Subcutaneous abdominal adipose tissue (tissue), 5 donors: ENCODE measurements at regions not wholly inside any gene's neighbourhood (a gene's known extent, or its start where the extent isn't known, plus 50 kb on each side); places are given as distances from the start of the nearest gene placed in this dataset.
"Not testable (repeated sequence)": the region's sequence is repeated elsewhere in the genome, so short reads cannot be mapped to it uniquely, and the experiment has no call there.

Experiments
- H3K27ac ChIP-seq: one replicate; pipeline ENCODE4 v1.7.0; 2013; ENCODE audit warnings: low read depth, mild to moderate bottlenecking, inconsistent platforms, low read length, moderate library complexity
- H3K27me3 ChIP-seq, 5 donors: one replicate each; pipeline ENCODE4 v1.7.0; 2013; ENCODE audit warnings: low read length in 5 of 5, inconsistent platforms in 1 of 5; ENCODE audit not compliant: control insufficient read depth in 5 of 5, insufficient read depth in 4 of 5
- H3K36me3 ChIP-seq, 5 donors: one replicate each; pipeline ENCODE4 v1.7.0; 2013; ENCODE audit warnings: low read length in 5 of 5; ENCODE audit not compliant: control insufficient read depth in 5 of 5, insufficient read depth in 5 of 5
- H3K4me1 ChIP-seq, 5 donors: one replicate each; pipeline ENCODE4 v1.7.0; 2013; ENCODE audit warnings: low read length in 5 of 5, mild to moderate bottlenecking in 3 of 5, moderate library complexity in 1 of 5; ENCODE audit not compliant: control insufficient read depth in 5 of 5, insufficient read depth in 5 of 5
- H3K4me3 ChIP-seq, 5 donors: one replicate each; pipeline ENCODE4 v1.7.0; 2013; ENCODE audit warnings: low read length in 5 of 5, low read depth in 1 of 5
- H3K9ac ChIP-seq, 5 donors: one replicate each; pipeline ENCODE4 v1.7.0; 2013; ENCODE audit warnings: low read length in 5 of 5, mild to moderate bottlenecking in 4 of 5, moderate library complexity in 3 of 5
- H3K9me3 ChIP-seq, 5 donors: one replicate each; pipeline ENCODE4 v1.7.0; 2013; ENCODE audit warnings: low read length in 5 of 5; ENCODE audit not compliant: control insufficient read depth in 5 of 5
- donor health status: healthy.
- donor health status: healthy.
- donor health status: healthy.
- donor health status: healthy.
- donor health status: healthy.

DNA sequence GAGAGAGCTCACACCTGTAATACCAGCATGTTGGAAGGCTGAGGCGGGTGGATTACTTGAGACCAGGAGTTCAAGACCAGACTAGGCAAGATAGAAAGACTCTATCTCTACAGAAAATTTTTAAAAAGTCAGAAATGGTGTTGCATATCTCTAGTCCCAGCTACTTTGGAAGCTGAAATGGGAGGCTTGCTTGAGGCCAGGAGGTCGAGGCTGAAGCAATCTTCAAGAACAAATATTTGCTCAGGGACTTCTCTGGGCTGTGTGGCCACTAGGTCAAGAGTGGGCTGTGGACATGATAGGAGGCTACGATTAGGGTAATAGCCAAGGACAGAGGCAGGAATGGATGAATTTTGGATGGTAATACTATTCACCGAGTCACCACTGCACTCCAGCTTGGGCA is 135.8 kb upstream of the PEG3 start:
- H3K9ac ChIP-seq = no peak overlapping the region
- peaks cover 0 to 13% (median 0%) of the 10 kb centered on the region in 5 donors for H3K9me3 ChIP-seq
- no peak overlapping the region for H3K27ac ChIP-seq
- H3K36me3 ChIP-seq = no peaks in the 10 kb centered on the region
- peaks cover 0 to 33% (median 17%) of the 10 kb centered on the region in 5 donors for H3K4me1 ChIP-seq
- no peak overlapping the region for H3K4me3 ChIP-seq
- peaks cover 0 to 6% (median 0%) of the 10 kb centered on the region in 5 donors for H3K27me3 ChIP-seq

DNA sequence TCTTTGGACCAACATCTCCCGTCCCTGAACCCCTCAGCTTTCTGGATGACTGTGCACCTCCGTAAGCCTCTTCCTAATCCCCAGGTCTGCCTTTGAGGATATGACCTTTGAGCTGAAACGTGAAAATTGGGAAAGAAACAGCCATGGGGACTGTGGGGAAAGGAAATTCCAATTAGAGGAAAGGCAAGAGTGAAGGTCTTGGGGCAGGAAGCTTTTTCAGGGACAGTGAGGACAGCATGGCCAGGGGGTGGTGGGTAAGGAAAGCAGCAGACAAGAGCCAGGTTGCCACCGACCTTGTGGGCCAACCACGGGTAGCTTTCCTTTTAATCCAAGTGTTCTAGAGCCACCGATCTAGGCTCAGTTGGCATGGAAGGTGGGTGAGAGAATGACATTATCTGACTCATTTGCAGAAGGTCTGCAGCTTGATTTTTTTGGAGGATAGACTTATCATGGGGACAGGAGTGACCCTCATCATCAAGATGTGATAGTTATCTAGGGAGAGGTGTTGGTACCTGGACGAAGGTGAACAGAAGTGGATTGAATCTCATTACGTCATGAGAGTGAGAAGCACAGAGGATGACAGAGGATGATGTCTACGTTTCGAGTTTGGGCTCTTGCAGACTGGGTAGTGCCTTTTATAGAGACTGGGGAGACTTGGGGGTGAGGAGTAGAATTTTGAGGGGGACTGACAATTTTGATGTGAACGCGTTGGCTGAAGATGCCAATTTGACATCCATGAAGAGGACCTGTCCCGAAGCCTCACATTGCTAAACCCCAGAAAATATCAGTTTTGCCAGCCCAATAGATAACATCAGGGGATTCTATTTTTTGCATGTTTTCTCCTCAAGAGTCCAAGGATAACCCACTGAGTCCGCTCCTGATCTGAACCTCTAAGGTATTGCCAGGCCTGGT is 136.7 kb upstream of the PEG3 start:
- Histone ChIP-seq H3K4me1 (peaks cover 0 to 33% (median 17%) of the 10 kb centered on the region in 5 donors), H3K27ac (no peak overlapping the region), H3K36me3 (no peaks in the 10 kb centered on the region), H3K4me3 (no peak overlapping the region), H3K27me3 (peaks cover 0 to 6% (median 0%) of the 10 kb centered on the region in 5 donors), H3K9me3 (peaks cover 0 to 13% (median 0%) of the 10 kb centered on the region in 5 donors), H3K9ac (no peak overlapping the region)

DNA sequence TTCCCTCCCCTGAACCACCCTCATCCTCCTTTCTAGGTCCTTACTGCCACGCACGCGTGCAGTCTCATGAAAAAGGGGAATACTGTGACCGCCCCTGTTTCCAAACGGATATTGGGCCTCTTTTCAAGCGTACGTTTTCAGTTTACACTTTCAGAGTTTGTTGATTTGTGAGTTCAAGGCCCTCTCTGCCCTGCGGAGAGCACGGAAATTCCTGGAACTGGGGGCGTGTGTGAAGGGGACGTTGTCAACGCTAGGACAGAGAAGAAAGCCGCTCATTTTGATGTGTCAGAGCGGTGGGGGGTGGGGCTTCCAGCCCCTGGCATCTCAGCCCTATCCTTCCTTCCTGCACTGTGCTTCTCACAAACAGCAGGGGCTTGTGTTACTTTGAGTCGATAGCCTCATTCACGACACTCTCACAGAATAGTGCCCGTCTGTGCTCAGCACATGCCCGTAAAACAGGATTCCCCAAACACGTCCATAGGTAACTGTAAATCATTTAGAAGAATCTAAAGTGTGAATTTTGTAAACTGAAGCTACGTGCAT is 137.6 kb upstream of the PEG3 start:
- Histone ChIP-seq H3K27ac (no peak overlapping the region), H3K4me1 (peaks cover 0 to 33% (median 17%) of the 10 kb centered on the region in 5 donors), H3K9ac (no peak overlapping the region), H3K4me3 (no peak overlapping the region), H3K27me3 (peaks cover 0 to 6% (median 0%) of the 10 kb centered on the region in 5 donors), H3K36me3 (no peaks in the 10 kb centered on the region), H3K9me3 (peaks cover 0 to 13% (median 0%) of the 10 kb centered on the region in 5 donors)

DNA sequence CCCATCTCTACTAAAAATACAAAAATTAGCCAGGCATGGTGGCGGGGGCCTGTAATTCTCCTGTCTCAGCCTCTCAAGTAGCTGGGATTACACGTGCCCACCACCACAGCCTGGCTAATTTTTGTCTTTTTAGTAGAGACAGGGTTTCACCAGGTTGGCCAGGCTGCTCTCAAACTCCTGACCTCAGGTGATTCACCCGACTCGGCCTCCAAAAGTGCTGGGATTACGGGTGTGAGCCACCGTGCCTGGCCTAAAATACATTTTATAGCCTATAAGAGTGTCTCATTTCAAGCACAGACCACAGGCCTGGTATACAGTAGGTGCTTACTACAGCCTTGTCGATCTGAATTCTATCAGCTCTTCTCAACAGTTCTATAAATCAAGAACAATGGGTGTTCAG is 139.5 kb upstream of the USP29 start:
- H3K27me3 ChIP-seq, H3K27ac ChIP-seq, H3K4me3 ChIP-seq, H3K9ac ChIP-seq, H3K36me3 ChIP-seq: not testable (repeated sequence)
- H3K4me1 ChIP-seq = peaks cover 0 to 14% (median 2%) of the 10 kb centered on the region in 5 donors
- H3K9me3 ChIP-seq = peaks cover 0 to 26% (median 7%) of the 10 kb centered on the region in 5 donors

DNA sequence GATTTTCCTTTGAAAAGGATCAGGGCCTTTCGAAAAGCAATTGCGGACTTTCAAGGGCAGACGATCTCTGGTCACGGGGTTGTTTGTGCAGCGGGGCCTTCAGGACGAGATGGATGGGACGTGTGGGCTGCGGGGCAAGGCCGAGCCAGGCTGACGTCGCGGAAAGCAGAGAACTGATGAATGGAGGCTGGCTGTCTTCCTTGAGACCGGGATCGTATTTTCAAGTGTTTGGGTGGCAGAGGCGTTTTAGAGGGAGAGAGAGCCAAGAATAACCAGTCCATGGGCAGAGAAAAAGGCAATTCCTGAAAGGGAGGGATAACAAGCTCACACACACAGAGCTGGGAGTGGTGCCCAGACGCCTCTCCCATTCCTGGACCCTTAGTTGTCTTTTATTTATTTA is 138.9 kb upstream of the USP29 start:
- H3K9me3 ChIP-seq = peaks cover 0 to 31% (median 11%) of the 10 kb centered on the region in 5 donors
- no peaks in the 10 kb centered on the region for H3K27me3 ChIP-seq
- no peaks in the 10 kb centered on the region for H3K36me3 ChIP-seq
- peaks cover 0 to 12% (median 0%) of the 10 kb centered on the region in 5 donors for H3K4me1 ChIP-seq
- no peak overlapping the region for H3K9ac ChIP-seq
- H3K27ac ChIP-seq = no peak overlapping the region
- H3K4me3 ChIP-seq = no peak overlapping the region

DNA sequence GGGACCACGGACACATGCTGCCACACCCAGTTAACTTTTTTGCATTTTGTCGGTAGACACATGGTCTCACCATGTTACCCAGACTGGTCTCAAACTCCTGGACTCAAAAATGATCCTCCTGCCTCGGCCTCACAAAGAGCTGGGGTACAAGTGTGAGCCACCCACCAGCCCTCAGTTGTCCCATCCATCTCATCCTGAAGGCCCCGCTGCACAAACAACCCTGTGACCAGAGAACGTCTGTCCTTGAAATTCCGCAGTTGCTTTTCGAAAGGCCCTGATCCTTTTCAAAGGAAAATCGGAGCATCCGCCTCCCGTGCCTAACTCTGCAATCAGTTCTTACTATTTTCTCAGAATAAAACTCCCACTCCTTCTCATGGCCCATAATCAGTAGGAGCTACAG is 138.3 kb upstream of the USP29 start:
- H3K9ac ChIP-seq, H3K27ac ChIP-seq, H3K36me3 ChIP-seq, H3K4me3 ChIP-seq, H3K27me3 ChIP-seq, H3K4me1 ChIP-seq: not testable (repeated sequence)
- peaks cover 0 to 31% (median 11%) of the 10 kb centered on the region in 5 donors for H3K9me3 ChIP-seq

DNA sequence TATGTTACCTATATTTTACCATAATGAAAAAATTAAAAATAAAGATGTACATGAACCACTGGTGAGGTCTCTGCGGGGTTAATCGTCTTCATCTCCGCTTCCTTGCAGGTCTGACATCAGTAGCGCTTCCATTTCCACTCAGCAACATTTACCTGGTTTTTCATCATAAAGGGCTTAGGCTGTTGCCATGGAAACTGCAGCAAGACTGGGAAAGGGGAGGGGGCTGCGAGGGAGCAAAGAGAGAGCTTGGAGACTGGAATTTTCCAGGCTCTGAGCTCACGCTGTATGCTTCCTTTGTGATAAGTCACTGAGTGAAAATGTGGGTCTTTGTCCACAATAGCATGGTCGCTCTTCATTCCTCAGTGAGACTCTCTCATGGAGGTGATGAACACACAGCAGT is 136.6 kb upstream of the USP29 start:
- H3K4me3 ChIP-seq = no peak overlapping the region
- H3K36me3 ChIP-seq = no peaks in the 10 kb centered on the region
- no peaks in the 10 kb centered on the region for H3K27me3 ChIP-seq
- H3K27ac ChIP-seq = no peak overlapping the region
- no peak overlapping the region for H3K9ac ChIP-seq
- H3K9me3 ChIP-seq = peaks cover 0 to 32% (median 11%) of the 10 kb centered on the region in 5 donors
- H3K4me1 ChIP-seq = no peaks in the 10 kb centered on the region

DNA sequence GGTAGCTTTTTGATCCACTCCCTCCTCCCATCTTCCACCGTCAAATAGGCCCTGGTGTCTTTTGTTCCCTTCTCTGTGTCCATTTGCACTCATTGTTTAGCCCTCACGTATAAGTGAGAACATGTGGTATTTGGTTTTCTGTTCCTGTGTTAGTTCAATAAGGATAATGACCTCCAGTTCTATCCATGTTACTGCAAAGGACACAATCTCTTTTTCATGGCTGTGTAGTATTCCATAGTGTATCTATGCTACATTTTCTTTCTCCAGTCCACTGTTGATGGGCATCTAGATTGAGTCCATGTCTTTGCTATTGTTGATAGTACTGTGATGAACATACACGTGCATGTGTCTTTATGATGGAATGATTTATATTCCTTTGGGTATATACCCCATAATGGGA is 136.0 kb upstream of the USP29 start:
- H3K27ac ChIP-seq = no peak overlapping the region
- H3K36me3 ChIP-seq = no peaks in the 10 kb centered on the region
- H3K9me3 ChIP-seq = peaks cover 0 to 31% (median 11%) of the 10 kb centered on the region in 5 donors
- no peak overlapping the region for H3K9ac ChIP-seq
- no peak overlapping the region for H3K4me3 ChIP-seq
- H3K27me3 ChIP-seq = peaks cover 0 to 2% (median 0%) of the 10 kb centered on the region in 5 donors
- no peaks in the 10 kb centered on the region for H3K4me1 ChIP-seq

DNA sequence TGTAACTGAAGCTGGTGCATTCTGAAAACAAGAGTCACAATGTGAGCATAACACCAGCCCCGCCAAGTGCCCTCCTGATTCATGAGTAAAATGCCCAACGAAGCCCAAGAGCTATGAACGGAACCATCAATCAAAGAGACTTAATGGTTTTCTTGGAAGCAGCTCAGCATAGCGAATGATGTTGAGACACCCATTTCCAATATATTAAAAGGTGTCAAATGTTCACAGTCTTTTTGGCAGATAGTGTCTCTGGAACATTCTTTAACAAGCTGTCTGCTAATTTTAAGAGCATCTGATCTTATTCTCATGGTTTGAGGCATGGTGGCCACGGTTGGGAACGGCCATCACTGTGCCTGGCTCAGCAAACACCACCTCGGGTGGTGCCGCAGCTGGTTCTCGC is 133.4 kb upstream of the USP29 start:
- no peak overlapping the region for H3K4me3 ChIP-seq

DNA sequence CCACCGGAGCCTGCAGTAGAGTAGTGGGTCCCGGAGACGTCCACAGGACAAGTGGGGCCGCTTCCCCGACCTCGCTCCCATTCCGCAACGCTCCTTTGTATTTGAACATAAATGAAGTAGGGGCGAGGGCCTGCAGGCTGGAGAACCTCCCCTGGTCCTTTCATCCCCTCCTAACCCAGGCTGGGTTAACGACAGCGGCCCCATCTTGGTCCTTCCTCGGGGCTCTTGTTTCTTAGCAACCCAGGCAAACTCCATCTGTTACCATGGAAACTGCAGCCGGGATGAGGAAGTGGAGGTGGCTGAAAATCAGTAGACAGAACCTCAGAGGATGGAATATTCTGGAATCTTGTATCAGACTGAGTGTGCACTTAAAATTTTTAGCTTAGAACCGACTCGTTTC is 132.6 kb upstream of the USP29 start:
- no peaks in the 10 kb centered on the region for H3K36me3 ChIP-seq
- H3K27ac ChIP-seq = no peak overlapping the region
- peaks cover 0 to 2% (median 0%) of the 10 kb centered on the region in 5 donors for H3K27me3 ChIP-seq
- no peak overlapping the region for H3K4me3 ChIP-seq
- H3K9ac ChIP-seq = no peak overlapping the region
- H3K4me1 ChIP-seq = no peaks in the 10 kb centered on the region
- peaks cover 3 to 28% (median 11%) of the 10 kb centered on the region in 5 donors for H3K9me3 ChIP-seq

More for the DNA sequence above, 133.4 kb upstream of the USP29 start:
- Histone ChIP-seq H3K27me3 (peaks cover 0 to 2% (median 0%) of the 10 kb centered on the region in 5 donors), H3K4me1 (no peaks in the 10 kb centered on the region), H3K9ac (no peak overlapping the region), H3K9me3 (peaks cover 3 to 28% (median 11%) of the 10 kb centered on the region in 5 donors), H3K27ac (no peak overlapping the region), H3K36me3 (no peaks in the 10 kb centered on the region)
